ENCODE measurements at regions not wholly inside any gene's neighbourhood (a gene's known extent, or its start where the extent isn't known, plus 50 kb on each side); places are given as distances from the start of the nearest gene placed in this dataset.

- H3K9ac ChIP-seq (ENCODE audit: low read depth in 1 of 2, low read length in 2 of 2): no peak overlapping the region
- H3K27me3 ChIP-seq (ENCODE audit: control insufficient read depth in 2 of 2, insufficient read depth in 2 of 2, low read length in 2 of 2): peaks cover 2 to 6% of the 10 kb centered on the region in 2 donors
- no peak overlapping the region for H3K27ac ChIP-seq (ENCODE audit: low read depth in 2 of 2, low read length in 2 of 2)
- no peaks in the 10 kb centered on the region for H3K9me3 ChIP-seq (ENCODE audit: control insufficient read depth in 2 of 2, low read length in 2 of 2)
- no peaks in the 10 kb centered on the region for H3K36me3 ChIP-seq (ENCODE audit: control insufficient read depth in 2 of 2, insufficient read depth in 2 of 2, low read length in 2 of 2)
- peaks cover 0 to 2% of the 10 kb centered on the region in 2 donors for H3K4me1 ChIP-seq (ENCODE audit: control insufficient read depth in 2 of 2, insufficient read depth in 2 of 2, low read length in 2 of 2)
- no peak overlapping the region for H3K4me3 ChIP-seq (ENCODE audit: low read length in 2 of 2)
These were observed 92.4 kb downstream of the FOXL1 start for GRCh38 chr16:86670750-86671234.

GRCh38 chr16:86671486-86672178, 93.3 kb downstream of the FOXL1 start:
- Histone ChIP-seq H3K9ac (ENCODE audit: low read depth in 1 of 2, low read length in 2 of 2) (no peak overlapping the region), H3K36me3 (ENCODE audit: control insufficient read depth in 2 of 2, insufficient read depth in 2 of 2, low read length in 2 of 2) (no peaks in the 10 kb centered on the region), H3K4me1 (ENCODE audit: control insufficient read depth in 2 of 2, insufficient read depth in 2 of 2, low read length in 2 of 2) (peaks cover 0 to 2% of the 10 kb centered on the region in 2 donors), H3K27me3 (ENCODE audit: control insufficient read depth in 2 of 2, insufficient read depth in 2 of 2, low read length in 2 of 2) (peaks cover 2 to 6% of the 10 kb centered on the region in 2 donors), H3K9me3 (ENCODE audit: control insufficient read depth in 2 of 2, low read length in 2 of 2) (no peaks in the 10 kb centered on the region), H3K4me3 (ENCODE audit: low read length in 2 of 2) (no peak overlapping the region), H3K27ac (ENCODE audit: low read depth in 2 of 2, low read length in 2 of 2) (no peak overlapping the region)

- Histone ChIP-seq H3K4me3 (ENCODE audit: low read length in 2 of 2) (no peak overlapping the region), H3K9ac (ENCODE audit: low read depth in 1 of 2, low read length in 2 of 2) (no peak overlapping the region), H3K36me3 (ENCODE audit: control insufficient read depth in 2 of 2, insufficient read depth in 2 of 2, low read length in 2 of 2) (no peaks in the 10 kb centered on the region), H3K9me3 (ENCODE audit: control insufficient read depth in 2 of 2, low read length in 2 of 2) (no peaks in the 10 kb centered on the region), H3K27ac (ENCODE audit: low read depth in 2 of 2, low read length in 2 of 2) (no peak overlapping the region), H3K4me1 (ENCODE audit: control insufficient read depth in 2 of 2, insufficient read depth in 2 of 2, low read length in 2 of 2) (peaks cover 0 to 2% of the 10 kb centered on the region in 2 donors), H3K27me3 (ENCODE audit: control insufficient read depth in 2 of 2, insufficient read depth in 2 of 2, low read length in 2 of 2) (peaks cover 2 to 6% of the 10 kb centered on the region in 2 donors)
These were observed 94.0 kb downstream of the FOXL1 start for GRCh38 chr16:86672179-86672863.

GRCh38 chr16:86673090-86673955, 95.0 kb downstream of the FOXL1 start:
- H3K27ac ChIP-seq (ENCODE audit: low read depth in 2 of 2, low read length in 2 of 2): no peak overlapping the region
- H3K4me1 ChIP-seq (ENCODE audit: control insufficient read depth in 2 of 2, insufficient read depth in 2 of 2, low read length in 2 of 2): peaks cover 0 to 2% of the 10 kb centered on the region in 2 donors
- no peaks in the 10 kb centered on the region for H3K9me3 ChIP-seq (ENCODE audit: control insufficient read depth in 2 of 2, low read length in 2 of 2)
- H3K9ac ChIP-seq (ENCODE audit: low read depth in 1 of 2, low read length in 2 of 2): no peak overlapping the region
- peaks cover 2 to 6% of the 10 kb centered on the region in 2 donors for H3K27me3 ChIP-seq (ENCODE audit: control insufficient read depth in 2 of 2, insufficient read depth in 2 of 2, low read length in 2 of 2)
- H3K36me3 ChIP-seq (ENCODE audit: control insufficient read depth in 2 of 2, insufficient read depth in 2 of 2, low read length in 2 of 2): no peaks in the 10 kb centered on the region
- no peak overlapping the region for H3K4me3 ChIP-seq (ENCODE audit: low read length in 2 of 2)

GRCh38 chr16:86673956-86674453, 95.7 kb downstream of the FOXL1 start:
- Histone ChIP-seq H3K9me3 (ENCODE audit: control insufficient read depth in 2 of 2, low read length in 2 of 2) (no peaks in the 10 kb centered on the region), H3K27me3 (ENCODE audit: control insufficient read depth in 2 of 2, insufficient read depth in 2 of 2, low read length in 2 of 2) (peaks cover 0 to 2% of the 10 kb centered on the region in 2 donors), H3K9ac (ENCODE audit: low read depth in 1 of 2, low read length in 2 of 2) (no peak overlapping the region), H3K27ac (ENCODE audit: low read depth in 2 of 2, low read length in 2 of 2) (no peak overlapping the region), H3K36me3 (ENCODE audit: control insufficient read depth in 2 of 2, insufficient read depth in 2 of 2, low read length in 2 of 2) (no peaks in the 10 kb centered on the region), H3K4me1 (ENCODE audit: control insufficient read depth in 2 of 2, insufficient read depth in 2 of 2, low read length in 2 of 2) (peaks cover 0 to 2% of the 10 kb centered on the region in 2 donors), H3K4me3 (ENCODE audit: low read length in 2 of 2) (no peak overlapping the region)

GRCh38 chr16:86676254-86676670, 97.9 kb downstream of the FOXL1 start:
- Histone ChIP-seq H3K9me3 (ENCODE audit: control insufficient read depth in 2 of 2, low read length in 2 of 2) (peaks cover 0 to 2% of the 10 kb centered on the region in 2 donors), H3K27ac (ENCODE audit: low read depth in 2 of 2, low read length in 2 of 2) (no peak overlapping the region), H3K36me3 (ENCODE audit: control insufficient read depth in 2 of 2, insufficient read depth in 2 of 2, low read length in 2 of 2) (no peaks in the 10 kb centered on the region), H3K4me1 (ENCODE audit: control insufficient read depth in 2 of 2, insufficient read depth in 2 of 2, low read length in 2 of 2) (peaks cover 0 to 2% of the 10 kb centered on the region in 2 donors), H3K4me3 (ENCODE audit: low read length in 2 of 2) (no peak overlapping the region), H3K9ac (ENCODE audit: low read depth in 1 of 2, low read length in 2 of 2) (no peak overlapping the region), H3K27me3 (ENCODE audit: control insufficient read depth in 2 of 2, insufficient read depth in 2 of 2, low read length in 2 of 2) (peaks cover 0 to 2% of the 10 kb centered on the region in 2 donors)

- Histone ChIP-seq H3K4me3 (ENCODE audit: low read length in 2 of 2) (no peak overlapping the region), H3K9ac (ENCODE audit: low read depth in 1 of 2, low read length in 2 of 2) (no peak overlapping the region), H3K4me1 (ENCODE audit: control insufficient read depth in 2 of 2, insufficient read depth in 2 of 2, low read length in 2 of 2) (no peaks in the 10 kb centered on the region), H3K9me3 (ENCODE audit: control insufficient read depth in 2 of 2, low read length in 2 of 2) (peaks cover 0 to 2% of the 10 kb centered on the region in 2 donors), H3K36me3 (ENCODE audit: control insufficient read depth in 2 of 2, insufficient read depth in 2 of 2, low read length in 2 of 2) (no peaks in the 10 kb centered on the region), H3K27me3 (ENCODE audit: control insufficient read depth in 2 of 2, insufficient read depth in 2 of 2, low read length in 2 of 2) (peaks cover 0 to 3% of the 10 kb centered on the region in 2 donors), H3K27ac (ENCODE audit: low read depth in 2 of 2, low read length in 2 of 2) (no peak overlapping the region)
These were observed 101.1 kb downstream of the FOXL1 start for GRCh38 chr16:86679490-86679889.

GRCh38 chr16:86680162-86680561, 101.8 kb downstream of the FOXL1 start:
- H3K9ac ChIP-seq (ENCODE audit: low read depth in 1 of 2, low read length in 2 of 2): no peak overlapping the region

GRCh38 chr16:86680661-86681030, 102.3 kb downstream of the FOXL1 start:
- Histone ChIP-seq H3K4me1 (ENCODE audit: control insufficient read depth in 2 of 2, insufficient read depth in 2 of 2, low read length in 2 of 2) (no peaks in the 10 kb centered on the region), H3K27ac (ENCODE audit: low read depth in 2 of 2, low read length in 2 of 2) (no peak overlapping the region), H3K4me3 (ENCODE audit: low read length in 2 of 2) (no peak overlapping the region), H3K9ac (ENCODE audit: low read depth in 1 of 2, low read length in 2 of 2) (no peak overlapping the region), H3K9me3 (ENCODE audit: control insufficient read depth in 2 of 2, low read length in 2 of 2) (peaks cover 0 to 2% of the 10 kb centered on the region in 2 donors), H3K36me3 (ENCODE audit: control insufficient read depth in 2 of 2, insufficient read depth in 2 of 2, low read length in 2 of 2) (no peaks in the 10 kb centered on the region), H3K27me3 (ENCODE audit: control insufficient read depth in 2 of 2, insufficient read depth in 2 of 2, low read length in 2 of 2) (peaks cover 0 to 3% of the 10 kb centered on the region in 2 donors)

More at GRCh38 chr16:86680162-86680561, 101.8 kb downstream of the FOXL1 start:
- no peak overlapping the region for H3K27ac ChIP-seq (ENCODE audit: low read depth in 2 of 2, low read length in 2 of 2)
- H3K36me3 ChIP-seq (ENCODE audit: control insufficient read depth in 2 of 2, insufficient read depth in 2 of 2, low read length in 2 of 2): no peaks in the 10 kb centered on the region
- peaks cover 0 to 3% of the 10 kb centered on the region in 2 donors for H3K27me3 ChIP-seq (ENCODE audit: control insufficient read depth in 2 of 2, insufficient read depth in 2 of 2, low read length in 2 of 2)
- no peak overlapping the region for H3K4me3 ChIP-seq (ENCODE audit: low read length in 2 of 2)
- H3K4me1 ChIP-seq (ENCODE audit: control insufficient read depth in 2 of 2, insufficient read depth in 2 of 2, low read length in 2 of 2): no peaks in the 10 kb centered on the region
- peaks cover 0 to 2% of the 10 kb centered on the region in 2 donors for H3K9me3 ChIP-seq (ENCODE audit: control insufficient read depth in 2 of 2, low read length in 2 of 2)
